ENCODE measurements at regions not wholly inside any gene's neighbourhood (a gene's known extent, or its start where the extent isn't known, plus 50 kb on each side); places are given as distances from the start of the nearest gene placed in this dataset.

DNA sequence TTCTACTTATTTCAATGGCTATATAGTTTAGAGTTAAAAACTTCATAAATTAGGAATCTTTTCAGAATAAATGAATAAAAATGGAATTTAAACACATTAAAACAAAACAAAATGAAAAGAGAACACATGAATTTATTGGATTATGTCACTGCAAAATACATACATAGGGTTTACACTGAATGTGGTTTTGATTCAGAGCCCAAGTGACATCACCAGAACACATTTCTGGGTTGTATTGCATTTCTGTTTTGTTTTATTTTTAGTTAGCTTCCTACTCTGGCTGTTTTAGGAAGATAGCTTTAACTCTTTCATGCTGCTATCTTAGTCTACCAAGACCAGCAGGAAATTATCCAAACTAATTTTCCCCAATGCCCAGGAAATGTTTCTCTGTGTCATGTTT lies 1935.0 kb downstream of the EFNA5 start:
- TF ChIP-seq, protein P1, sequence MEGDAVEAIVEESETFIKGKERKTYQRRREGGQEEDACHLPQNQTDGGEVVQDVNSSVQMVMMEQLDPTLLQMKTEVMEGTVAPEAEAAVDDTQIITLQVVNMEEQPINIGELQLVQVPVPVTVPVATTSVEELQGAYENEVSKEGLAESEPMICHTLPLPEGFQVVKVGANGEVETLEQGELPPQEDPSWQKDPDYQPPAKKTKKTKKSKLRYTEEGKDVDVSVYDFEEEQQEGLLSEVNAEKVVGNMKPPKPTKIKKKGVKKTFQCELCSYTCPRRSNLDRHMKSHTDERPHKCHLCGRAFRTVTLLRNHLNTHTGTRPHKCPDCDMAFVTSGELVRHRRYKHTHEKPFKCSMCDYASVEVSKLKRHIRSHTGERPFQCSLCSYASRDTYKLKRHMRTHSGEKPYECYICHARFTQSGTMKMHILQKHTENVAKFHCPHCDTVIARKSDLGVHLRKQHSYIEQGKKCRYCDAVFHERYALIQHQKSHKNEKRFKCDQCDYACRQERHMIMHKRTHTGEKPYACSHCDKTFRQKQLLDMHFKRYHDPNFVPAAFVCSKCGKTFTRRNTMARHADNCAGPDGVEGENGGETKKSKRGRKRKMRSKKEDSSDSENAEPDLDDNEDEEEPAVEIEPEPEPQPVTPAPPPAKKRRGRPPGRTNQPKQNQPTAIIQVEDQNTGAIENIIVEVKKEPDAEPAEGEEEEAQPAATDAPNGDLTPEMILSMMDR (conservative IDR thresholded peaks at IDR 0.05 in 1 of 2, IDR thresholded peaks at IDR 0.05 in 1 of 2; ENCODE audit: extremely low read depth in 1 of 2, insufficient read depth in 1 of 2, low read depth in 1 of 2, low read length in 2 of 2): no peak
- no peak for TF ChIP-seq EZH2 (IDR thresholded peaks at IDR 0.05; ENCODE audit: borderline replicate concordance, low read length)

All from mammary epithelial cell (primary cell).